ENCODE measurements at regions not wholly inside any gene's neighbourhood (a gene's known extent, or its start where the extent isn't known, plus 50 kb on each side); places are given as distances from the start of the nearest gene placed in this dataset.

DNA sequence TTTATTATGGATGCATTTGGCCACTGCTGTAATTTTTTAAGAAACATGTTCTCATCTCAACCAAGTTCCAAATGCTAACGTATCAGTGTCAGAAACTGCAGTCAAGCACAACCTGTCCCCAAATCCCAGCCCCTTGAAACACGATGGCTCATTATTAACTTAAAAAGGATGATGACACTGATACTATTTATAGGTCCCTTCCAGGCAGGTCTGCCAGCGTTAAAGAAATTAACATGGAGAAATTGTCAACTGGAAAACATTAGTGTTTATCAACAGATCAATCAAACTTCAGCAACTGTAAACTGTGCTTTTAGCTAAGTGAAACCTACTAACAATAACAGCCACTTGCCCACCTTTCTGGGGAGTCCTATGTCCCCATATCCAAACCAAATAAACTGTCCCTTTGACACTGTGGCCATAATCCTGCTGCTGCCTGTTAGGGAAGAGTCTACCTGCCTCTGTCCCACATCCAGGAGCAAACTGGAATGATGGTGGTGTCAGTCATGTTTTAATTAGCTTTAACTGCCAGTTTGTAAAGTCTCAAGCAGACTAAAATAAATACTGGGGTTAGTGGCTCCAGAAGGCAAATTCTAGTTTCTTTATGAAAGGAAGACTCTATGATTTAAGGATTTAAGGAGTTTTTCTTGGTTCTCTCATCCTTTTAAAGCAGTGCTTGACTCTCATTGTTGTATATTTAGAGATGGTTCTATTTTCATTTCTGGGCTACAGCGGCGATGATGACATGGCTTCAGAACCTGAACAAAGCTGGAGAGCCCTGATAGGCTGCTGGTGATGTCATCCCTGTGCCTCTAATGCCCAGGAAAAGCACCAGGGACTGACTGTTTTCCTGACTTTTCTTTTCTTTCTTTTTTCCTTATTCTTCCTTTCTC, 583.6 kb upstream of the PIK3C3 start:
- no peak for DNase-seq (ENCODE audit: low read depth in 2 of 2)

DNA sequence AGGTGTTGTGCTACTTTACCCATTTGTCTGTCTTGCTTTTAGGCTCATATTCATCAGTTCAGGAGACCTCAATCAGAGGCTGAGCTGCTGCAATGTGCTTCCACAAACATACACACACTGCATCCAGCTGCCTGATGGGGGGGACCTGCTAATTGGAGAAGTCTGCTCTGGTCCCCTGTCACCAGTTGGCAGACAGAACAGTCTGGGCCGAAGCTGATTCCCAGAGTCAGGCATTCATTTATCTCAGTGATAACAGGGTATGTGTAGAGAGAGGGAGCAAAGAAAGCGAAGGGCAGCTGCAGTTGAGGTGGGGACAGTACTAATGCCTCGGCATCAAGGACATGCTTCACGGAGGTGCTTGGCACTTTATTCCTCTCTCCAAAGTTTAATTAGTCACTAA, 584.3 kb upstream of the PIK3C3 start:
- no peak for DNase-seq (ENCODE audit: low read depth in 2 of 2)

DNA sequence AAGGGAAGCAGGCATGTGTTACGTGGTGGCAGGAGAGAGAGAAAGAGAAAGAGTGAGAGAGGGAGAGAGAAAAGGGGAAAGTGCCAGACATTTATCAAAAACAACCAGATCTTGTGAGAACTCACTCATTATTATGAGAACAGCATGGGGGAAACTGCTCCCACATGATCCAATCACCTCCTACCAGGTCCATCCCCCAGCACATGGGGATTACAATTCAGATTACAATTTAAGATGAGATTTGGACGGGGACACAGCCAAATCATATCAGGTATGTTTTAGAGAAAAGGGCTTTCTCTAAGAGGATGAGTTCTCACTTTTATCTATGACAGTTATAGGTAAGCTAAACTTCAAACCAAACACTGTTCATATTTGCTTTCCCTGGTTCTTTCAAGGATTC, 597.3 kb upstream of the PIK3C3 start:
- DNase-seq (ENCODE audit: low read depth in 2 of 2): no peak

DNA sequence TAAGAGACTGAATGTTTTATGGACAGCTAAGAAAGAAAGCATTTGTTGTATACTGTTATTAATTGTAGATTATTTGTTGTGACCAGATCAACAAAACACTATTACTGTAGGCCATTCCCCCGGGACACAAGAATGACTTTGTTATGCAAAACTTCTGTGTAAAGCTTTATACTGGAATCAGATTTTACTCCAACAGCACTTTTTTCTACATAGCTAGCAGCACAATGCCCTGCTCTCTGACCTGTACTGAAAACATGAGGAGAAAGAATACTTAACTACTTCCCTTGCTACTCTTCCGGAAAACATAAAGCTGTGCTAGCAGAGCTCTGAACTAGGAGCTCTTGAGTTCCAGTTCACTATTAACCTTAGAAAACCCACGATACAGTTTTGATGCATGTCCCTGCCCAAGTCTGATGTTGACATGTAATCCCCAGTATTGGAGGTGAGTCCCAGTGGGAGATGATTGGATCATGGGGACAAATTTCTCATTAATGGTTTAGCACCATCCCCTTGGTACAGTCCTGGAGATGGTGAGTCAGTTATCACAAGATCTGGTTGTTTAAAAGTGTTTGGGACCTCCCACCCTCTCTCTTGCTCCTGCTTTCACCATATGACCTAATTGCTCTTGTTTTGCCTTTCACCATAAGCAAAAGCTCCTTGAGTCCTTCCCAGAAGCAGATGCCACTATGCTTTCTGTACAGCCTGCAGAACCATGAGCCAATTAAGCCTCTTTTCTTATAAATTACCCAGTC, 601.1 kb upstream of the PIK3C3 start:
- no peak for DNase-seq (ENCODE audit: low read depth in 2 of 2)

DNA sequence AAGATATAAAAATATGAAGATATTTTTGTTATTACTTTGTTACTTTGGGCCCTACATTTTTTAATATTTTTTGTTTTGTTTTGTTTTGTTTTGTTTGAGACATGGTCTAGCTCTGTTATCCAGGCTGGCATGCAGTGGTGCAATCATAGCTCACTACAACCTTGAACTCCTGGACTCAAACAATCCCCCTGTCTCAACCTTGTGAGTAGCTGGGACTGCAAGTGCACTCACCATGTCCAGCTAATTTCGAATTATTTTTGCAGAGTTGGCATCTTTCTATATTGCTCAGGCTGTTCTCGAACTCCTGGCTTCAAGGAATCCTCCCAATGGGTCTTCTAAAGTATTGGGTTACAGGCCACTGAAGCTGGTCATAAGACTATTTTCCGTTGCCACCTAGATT, 603.6 kb upstream of the PIK3C3 start:
- no peak for DNase-seq (ENCODE audit: low read depth in 2 of 2)

DNA sequence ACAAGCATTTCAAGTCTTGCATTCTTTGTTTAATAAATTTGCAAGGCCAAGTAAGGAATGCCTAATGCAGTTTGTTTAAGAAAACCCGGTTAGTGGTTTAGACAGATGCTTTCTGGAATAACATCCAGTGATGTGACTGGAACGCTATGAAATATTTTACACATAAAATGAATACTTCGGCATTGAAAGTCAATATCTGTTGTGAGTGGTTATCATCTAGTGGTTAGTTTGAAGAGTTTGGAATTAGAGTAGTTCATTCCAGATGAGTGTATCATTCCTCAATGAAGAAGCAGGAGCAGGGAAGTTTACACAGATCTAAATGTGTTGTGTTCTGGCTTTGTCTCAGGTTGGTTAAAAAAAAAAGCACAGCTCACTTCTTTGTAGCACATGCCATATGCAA, 608.0 kb upstream of the PIK3C3 start:
- no peak for DNase-seq (ENCODE audit: low read depth in 2 of 2)

DNA sequence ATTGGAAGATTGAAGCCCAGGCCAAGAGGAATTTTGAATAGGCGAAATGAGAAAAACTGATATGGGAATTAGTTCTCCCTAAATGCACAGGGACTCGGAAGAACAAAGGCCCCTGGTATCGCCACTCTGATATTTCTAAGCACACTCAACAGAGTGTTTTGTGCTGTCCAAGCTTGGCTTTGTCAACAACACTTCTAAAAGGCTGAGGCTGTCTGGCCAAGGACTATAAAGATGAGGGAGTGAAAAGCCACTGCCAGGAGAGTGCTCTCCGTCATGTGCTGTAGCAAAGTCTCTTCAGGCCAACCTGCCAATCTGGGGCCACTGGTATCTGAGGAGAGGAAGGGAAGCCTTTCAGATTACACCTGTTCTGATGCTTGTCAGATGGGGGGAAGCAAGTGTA, 611.2 kb upstream of the PIK3C3 start:
- DNase-seq (ENCODE audit: low read depth in 2 of 2): no peak

DNA sequence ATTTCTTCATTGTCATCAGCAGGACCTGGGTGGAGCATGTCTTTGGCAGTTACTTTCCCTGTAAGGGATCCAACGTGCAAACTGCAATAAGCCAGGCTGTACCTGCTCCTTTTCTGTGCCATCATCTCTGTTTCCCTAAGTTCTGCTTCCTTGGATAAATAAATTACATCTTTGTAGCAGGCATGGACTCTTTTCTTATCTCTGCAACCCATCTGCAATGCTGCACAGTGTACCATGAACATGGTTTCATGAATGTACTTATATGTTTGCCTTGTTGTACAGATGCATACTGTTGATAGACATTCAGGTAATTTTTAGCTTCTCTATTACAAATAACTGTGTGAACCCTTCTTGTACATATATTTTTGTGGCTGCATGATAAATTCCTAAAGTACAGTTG, 616.7 kb upstream of the PIK3C3 start:
- no peak for DNase-seq (ENCODE audit: low read depth in 2 of 2)

DNA sequence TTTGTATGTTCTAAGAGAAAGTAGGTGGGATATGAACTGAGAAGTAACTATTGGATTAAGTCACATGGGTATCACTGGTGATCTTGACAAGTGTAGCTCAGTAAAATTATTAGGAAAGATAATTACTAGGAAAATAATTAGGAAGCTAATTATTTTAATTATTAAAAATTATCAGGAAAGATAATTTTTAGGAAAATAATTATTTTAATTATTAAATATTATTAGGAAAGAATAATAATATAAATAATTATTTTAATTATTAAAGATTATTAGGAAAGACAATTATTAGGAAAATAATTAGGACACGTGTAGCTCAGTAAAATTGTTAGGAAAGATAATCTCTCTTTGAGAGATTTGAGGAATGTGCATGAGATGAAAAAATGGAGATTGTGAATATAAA, 623.4 kb upstream of the PIK3C3 start:
- no peak for DNase-seq (ENCODE audit: low read depth in 2 of 2)

DNA sequence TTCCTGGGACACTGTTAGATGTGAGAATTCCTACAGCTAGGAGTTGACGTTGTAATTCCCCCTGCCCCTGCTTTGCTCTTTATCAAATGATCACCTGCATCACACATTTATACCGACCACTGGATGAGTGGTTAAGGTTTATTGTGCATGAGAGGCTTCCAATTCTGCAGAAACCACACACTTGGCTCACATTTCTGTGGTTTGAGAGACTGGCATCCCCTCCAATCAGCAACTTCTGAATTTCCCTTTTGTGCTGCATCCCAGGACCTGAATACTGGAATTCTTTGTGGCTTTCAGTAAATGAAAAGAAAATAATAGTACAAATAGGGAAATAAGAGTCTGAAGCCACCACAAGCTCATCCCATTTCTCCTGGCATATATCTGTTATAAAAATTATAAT, 628.7 kb upstream of the PIK3C3 start:
- DNase-seq (ENCODE audit: low read depth in 2 of 2): no peak

DNA sequence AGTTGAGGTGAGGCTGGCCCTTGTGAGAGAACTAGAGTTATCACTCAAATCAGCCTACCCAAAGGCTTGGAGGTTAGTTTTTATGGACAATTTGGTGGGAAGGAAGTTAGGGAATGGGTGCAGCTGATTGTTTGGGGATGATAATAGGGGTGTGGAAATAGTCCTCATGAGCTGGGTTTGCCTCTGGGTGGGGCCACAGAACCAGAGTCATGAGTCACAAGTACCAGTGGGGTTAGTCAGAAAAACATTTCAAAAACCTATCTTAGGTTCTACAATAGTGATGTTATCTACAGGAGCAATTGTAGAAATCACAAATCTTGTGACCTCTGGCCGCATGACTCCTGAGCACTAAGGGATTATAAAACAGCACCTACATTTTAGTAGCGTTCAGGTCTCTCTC, 630.1 kb upstream of the PIK3C3 start:
- DNase-seq (ENCODE audit: low read depth in 2 of 2): no peak

DNA sequence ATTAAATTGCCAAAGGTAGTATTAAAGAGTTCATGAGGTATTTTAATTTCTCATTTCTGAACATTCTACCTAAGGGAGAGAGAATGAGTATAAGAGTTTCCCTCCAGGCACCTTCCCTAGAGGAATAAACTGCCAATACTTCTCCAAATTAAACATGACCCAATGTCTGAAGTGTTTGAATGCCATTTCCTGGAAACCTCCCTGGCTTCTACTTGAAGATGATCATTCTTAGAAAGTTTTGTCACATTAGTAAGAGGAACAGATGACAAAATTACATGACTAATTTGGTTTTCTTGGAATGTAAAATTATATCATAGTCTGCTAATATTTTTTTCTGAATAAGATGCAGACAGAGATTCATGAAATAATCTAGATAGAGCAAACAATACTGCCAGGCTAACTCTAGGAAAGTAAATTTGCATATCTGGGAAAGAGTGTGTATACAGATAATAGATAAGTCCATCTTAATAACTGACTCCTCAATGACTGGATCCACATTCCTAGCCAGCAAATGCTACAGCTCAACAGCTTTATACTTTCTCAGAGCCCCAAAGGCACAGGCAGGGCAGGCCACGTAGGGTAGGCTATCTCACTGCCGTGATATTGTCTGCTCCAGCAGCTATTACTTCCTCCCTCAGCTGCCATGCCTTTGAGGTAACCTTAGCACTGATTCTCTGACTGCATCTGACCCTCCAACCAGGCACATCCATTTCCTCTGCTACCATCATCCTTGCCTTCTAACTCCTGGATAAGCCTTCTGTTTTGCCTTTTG, 630.8 kb upstream of the PIK3C3 start:
- no peak for DNase-seq (ENCODE audit: low read depth in 2 of 2)

DNA sequence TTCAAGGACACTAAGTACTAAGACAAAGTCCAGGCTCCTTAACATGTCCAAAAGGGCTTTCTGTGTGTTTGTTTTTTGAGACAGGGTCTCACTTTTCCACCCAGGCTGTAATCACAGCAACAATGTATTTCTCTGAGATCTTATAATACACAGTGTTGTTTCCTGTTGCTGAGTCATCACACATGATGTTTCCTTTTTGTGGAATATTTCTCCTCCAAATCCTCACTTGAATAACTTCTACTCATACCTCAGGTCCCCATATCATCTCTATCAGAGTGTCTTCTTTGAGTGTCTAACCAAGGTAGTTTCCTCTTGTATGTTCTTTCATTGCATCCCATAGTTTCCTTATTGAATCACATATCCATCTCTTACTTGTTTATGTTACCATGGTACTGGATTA, 632.0 kb upstream of the PIK3C3 start:
- no peak for DNase-seq (ENCODE audit: low read depth in 2 of 2)

DNA sequence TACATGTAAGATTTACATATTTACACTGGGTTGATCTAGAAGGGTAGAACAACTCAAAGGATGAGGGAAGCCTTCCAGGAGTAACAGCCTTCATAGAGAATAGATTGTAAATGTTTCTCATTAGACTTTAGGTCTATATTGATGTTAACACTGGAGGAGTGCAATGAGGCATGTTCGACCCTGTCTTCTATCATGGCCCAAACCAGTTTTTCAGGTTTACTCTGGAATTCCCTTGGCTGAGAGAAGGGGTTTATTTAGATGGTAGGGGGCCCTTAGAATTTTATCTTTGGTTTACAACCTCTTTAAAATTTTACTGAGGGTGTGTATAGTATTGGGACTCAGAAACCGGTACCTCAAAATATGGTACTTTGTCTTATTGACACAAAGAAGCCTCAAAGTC, 634.9 kb upstream of the PIK3C3 start:
- no peak for DNase-seq (ENCODE audit: low read depth in 2 of 2)

DNA sequence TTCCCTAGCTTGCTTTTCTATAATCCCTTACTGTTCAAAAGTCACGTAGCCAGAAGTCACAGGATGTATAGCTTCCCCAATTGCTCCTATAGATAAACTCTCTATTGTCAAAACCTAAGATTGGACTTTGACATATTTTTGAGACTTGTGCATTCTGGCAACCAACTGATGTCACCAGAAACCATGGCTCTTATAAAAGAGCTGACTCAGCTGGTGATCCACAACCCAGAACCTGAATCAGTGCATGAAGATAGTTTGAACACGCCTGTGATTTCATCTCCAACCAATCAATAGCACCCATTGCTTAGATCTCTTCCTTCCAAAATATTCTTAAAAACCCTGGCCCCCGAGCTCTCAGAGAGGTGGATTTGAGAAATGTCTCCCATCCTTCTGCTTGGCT, 639.9 kb upstream of the PIK3C3 start:
- DNase-seq (ENCODE audit: low read depth in 2 of 2): no peak

DNA sequence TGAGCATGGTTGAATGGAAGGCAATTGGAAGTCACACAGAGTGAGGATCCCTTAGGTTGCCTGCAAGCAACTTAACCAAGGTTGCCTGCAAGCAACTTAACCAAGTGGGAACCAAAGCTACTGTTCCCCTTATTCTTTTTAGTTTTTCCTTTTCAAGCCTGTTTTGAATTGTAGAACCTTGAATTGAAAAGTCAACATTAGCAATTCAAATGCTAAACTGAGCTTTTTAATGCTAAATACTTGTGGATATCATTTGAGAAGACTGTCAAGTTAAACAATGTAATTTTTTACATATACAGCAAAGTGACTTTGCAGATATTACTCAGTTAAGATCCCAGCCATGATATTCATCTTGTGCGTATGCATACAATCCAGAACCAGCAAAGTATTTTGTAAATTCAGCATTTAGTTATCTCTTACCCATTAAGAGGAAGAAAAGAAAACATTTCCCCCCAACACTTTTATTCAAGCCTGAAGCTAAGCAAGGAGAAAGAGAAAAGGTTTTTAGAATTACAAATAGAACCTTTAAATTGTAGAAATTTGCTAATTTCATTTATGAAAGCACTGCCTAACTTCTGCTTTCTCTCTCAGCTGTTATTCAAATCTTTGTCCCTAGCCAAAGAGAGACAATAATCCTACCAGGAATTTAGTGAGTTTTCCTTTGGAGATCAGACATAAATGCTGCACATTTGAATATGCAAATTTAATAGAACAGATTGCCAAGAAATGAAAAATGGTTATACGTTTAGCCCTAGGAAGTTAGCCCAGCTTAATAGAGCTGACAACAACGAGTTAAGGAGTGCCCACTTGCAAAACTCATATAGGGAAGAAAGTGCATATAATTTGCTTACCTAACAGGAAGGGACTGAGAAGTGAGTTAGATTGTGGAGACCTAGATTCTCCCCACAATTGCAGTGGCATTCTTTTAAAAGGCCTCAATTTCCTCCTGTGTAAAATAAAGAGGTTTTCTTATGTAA, 643.2 kb upstream of the PIK3C3 start:
- DNase-seq (ENCODE audit: low read depth in 2 of 2): no peak

DNA sequence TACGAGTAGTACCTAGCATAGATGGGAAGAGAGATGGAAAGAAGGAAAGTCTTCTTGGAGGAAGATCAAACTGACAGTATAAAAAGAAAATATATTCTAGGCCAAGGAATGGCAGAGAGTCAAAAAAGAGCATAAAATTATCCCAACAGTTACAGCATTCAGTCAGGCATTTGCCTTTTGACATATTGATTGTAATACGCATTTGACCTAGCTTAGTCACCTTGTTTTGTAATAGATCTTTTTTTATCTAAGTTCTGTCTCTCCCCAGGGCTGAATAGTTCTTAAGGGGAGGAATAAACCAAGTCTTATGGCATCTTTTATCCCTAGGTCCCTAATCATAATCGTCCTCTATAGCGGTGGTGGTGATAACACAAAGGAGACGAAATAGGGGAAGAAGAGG, 657.3 kb upstream of the PIK3C3 start:
- DNase-seq (ENCODE audit: low read depth in 2 of 2): no peak

DNA sequence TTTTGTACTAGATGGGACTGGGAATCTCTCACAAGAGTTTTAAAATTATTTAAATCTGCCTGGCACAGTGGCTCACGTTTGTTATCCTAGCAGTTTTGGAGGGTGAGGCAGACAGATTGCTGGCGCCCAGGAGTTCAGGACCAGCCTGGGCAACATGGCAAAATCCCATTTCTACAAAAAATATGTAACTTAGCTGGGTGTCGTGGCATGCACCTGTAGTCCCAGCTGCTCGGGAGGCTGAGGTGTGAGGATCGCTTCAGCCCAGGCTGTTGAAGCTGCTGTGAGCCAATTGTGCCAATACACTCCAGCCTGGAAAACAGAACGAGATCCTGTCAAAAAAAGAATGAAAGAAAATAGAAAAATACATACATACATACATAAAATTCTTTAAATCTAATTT, 685.7 kb upstream of the PIK3C3 start:
- no peak for DNase-seq (ENCODE audit: low read depth in 2 of 2)

DNA sequence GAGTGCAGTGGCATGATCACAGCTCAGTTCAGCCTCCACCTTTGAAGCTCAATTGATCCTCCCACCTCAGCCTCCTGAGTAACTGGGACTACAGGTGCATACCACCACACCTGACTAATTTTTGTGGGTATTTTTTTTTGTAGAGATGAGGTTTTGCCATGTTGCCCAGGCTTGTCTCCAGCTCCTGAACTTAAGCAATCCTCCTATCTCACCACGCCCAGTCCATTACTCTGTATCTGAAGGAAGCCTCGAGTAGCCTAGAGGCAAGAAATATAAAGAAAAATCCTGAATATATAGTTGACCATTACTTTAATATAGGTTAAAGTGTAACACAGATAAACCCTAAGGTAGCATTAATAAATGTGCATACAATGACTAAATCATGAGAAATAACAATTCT, 686.8 kb upstream of the PIK3C3 start:
- DNase-seq (ENCODE audit: low read depth in 2 of 2): no peak

DNA sequence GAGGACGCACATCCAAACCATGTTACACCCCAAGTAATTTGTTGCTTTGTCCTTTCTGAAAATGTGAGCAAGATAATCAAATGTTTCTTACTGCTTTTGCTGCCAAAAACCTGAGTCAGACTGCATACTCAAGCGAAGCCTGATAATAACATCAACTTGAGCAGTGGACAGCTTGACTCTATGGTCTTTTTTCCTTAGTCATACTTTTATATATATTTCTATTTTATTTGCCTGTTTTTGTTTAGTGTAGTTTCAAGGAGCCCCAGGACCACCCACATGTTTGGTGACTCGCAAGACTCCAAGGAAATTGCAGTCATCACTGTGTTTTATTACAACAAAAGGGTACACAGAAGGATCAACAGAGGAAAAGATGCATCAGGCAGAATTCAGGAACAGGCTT, 688.4 kb upstream of the PIK3C3 start:
- no peak for DNase-seq (ENCODE audit: low read depth in 2 of 2)

DNA sequence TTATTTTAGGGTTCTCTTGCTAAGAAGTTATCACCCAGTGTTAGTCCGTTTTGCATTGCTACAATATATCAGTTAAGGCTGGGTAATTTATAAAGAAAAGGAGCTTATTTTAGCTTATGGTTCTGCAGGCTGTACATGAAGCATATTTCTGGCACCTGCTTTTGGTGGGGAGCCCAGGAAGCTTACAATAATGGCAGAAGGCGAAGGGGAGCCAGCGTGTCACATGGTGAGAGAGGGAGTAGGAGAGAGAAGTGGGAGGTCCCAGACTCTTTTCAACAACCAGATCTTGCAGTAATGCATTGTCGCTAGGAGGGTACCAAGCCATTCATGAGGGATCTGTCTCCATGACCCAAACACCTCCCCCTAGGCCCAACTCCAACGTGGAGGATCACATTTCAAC, 688.8 kb upstream of the PIK3C3 start:
- DNase-seq (ENCODE audit: low read depth in 2 of 2): no peak
